Suprapubic skin (tissue), 4 donors: ENCODE measurements at regions not wholly inside any gene's neighbourhood (a gene's known extent, or its start where the extent isn't known, plus 50 kb on each side); places are given as distances from the start of the nearest gene placed in this dataset.

ENCODE experiments used
- POLR2A ChIP-seq, 2 donors: fragments of 450-650 bp; IDR thresholded peaks; one replicate each; pipeline ENCODE4 v1.6.1; 2017; ENCODE audit warnings: antibody characterized with exemption in 2 of 2, mild to moderate bottlenecking in 2 of 2, moderate library complexity in 2 of 2
- POLR2AphosphoS5 ChIP-seq, 3 donors: sonication (generic); formaldehyde crosslinking; IDR thresholded peaks; one replicate each; pipeline ENCODE4 v1.6.1; 2017; ENCODE audit warnings: antibody characterized with exemption in 3 of 3
- TF ChIP-seq, protein P1 (sequence below), 2 donors: fragments of 200-600 bp in 1 of 2; fragments of 450-650 bp in 1 of 2; sonication (generic) in 1 of 2; IDR thresholded peaks; one replicate each; pipeline ENCODE4 v1.5.1; 2016 to 2019; ENCODE audit warnings: antibody characterized with exemption in 2 of 2, mild to moderate bottlenecking in 1 of 2, moderate library complexity in 1 of 2

DNA sequence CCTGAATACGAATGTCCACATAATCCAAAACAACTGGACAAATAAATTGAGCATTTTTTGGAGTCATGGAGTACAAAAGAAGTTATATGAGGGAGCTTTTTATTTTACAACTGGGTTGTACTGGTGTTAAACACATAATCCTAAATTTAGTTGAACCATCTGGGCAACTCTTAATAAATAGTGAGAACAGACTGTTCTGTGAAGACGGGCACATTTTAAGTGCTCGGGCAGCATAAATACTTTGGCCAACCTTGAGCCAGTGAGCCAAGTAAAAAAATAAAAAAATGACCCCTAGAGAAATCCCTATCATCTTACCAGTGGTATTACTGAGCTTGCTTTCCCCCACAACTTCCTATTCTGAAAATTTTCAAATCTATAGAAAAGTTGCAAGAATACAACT lies 50.9 kb upstream of the PSME4 start:
- TF ChIP-seq, protein P1, sequence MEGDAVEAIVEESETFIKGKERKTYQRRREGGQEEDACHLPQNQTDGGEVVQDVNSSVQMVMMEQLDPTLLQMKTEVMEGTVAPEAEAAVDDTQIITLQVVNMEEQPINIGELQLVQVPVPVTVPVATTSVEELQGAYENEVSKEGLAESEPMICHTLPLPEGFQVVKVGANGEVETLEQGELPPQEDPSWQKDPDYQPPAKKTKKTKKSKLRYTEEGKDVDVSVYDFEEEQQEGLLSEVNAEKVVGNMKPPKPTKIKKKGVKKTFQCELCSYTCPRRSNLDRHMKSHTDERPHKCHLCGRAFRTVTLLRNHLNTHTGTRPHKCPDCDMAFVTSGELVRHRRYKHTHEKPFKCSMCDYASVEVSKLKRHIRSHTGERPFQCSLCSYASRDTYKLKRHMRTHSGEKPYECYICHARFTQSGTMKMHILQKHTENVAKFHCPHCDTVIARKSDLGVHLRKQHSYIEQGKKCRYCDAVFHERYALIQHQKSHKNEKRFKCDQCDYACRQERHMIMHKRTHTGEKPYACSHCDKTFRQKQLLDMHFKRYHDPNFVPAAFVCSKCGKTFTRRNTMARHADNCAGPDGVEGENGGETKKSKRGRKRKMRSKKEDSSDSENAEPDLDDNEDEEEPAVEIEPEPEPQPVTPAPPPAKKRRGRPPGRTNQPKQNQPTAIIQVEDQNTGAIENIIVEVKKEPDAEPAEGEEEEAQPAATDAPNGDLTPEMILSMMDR (IDR thresholded peaks at IDR 0.05), result no peak
- TF ChIP-seq POLR2A (IDR thresholded peaks at IDR 0.05) (no peak), POLR2AphosphoS5 (IDR thresholded peaks at IDR 0.05) (no peak)
